ENCODE measurements at regions not wholly inside any gene's neighbourhood (a gene's known extent, or its start where the extent isn't known, plus 50 kb on each side); places are given as distances from the start of the nearest gene placed in this dataset.
"Not testable (repeated sequence)": the region's sequence is repeated elsewhere in the genome, so short reads cannot be mapped to it uniquely, and the experiment has no call there.

DNA sequence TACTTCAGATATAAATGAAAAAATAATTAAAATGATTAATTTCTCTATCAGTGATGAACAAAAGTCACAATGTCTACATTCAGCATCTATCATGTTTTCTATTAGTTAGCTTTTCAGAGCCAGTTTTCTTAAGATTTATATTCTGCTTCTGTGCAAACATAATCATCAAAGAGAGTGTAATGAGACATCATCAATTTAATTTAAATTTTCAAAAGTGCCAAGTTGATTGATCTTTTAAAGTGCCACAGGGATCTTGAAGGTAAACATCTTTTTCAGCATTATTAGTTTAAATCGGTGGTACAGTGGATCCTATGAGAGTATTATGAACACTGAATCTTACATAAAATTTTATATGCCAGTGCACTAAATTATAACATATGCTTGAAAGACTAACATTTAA, 1176.1 kb downstream of the PLA2G4A start:
- TF ChIP-seq, protein P1, sequence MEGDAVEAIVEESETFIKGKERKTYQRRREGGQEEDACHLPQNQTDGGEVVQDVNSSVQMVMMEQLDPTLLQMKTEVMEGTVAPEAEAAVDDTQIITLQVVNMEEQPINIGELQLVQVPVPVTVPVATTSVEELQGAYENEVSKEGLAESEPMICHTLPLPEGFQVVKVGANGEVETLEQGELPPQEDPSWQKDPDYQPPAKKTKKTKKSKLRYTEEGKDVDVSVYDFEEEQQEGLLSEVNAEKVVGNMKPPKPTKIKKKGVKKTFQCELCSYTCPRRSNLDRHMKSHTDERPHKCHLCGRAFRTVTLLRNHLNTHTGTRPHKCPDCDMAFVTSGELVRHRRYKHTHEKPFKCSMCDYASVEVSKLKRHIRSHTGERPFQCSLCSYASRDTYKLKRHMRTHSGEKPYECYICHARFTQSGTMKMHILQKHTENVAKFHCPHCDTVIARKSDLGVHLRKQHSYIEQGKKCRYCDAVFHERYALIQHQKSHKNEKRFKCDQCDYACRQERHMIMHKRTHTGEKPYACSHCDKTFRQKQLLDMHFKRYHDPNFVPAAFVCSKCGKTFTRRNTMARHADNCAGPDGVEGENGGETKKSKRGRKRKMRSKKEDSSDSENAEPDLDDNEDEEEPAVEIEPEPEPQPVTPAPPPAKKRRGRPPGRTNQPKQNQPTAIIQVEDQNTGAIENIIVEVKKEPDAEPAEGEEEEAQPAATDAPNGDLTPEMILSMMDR (IDR thresholded peaks at IDR 0.05; ENCODE audit: extremely low read depth, low read depth, low read length) = no peak
- no peaks in the 10 kb centered on the region for H3K27me3 ChIP-seq (ENCODE audit: insufficient read depth, low read length)
- no peaks in the 10 kb centered on the region for H4K20me1 ChIP-seq (ENCODE audit: insufficient read depth, low read length)
- no peak overlapping the region for H3K4me2 ChIP-seq (ENCODE audit: insufficient read depth, low read length)
- H3K4me1 ChIP-seq (ENCODE audit: insufficient read depth, low read length) = no peaks in the 10 kb centered on the region
- no peak overlapping the region for H2AFZ ChIP-seq (ENCODE audit: low read length)
- no peak overlapping the region for H3K4me3 ChIP-seq (ENCODE audit: insufficient read depth, low read length)
- H3K36me3 ChIP-seq (ENCODE audit: insufficient read depth, low read length) = no peaks in the 10 kb centered on the region
- DNase-seq (ENCODE audit: insufficient read length, low spot score, missing footprints) = no peak
- H3K27ac ChIP-seq (ENCODE audit: low read depth, low read length) = no peak overlapping the region
- H3K9me3 ChIP-seq (ENCODE audit: low read depth, low read length) = no peaks in the 10 kb centered on the region
- no peaks in the 10 kb centered on the region for H3K79me2 ChIP-seq (ENCODE audit: insufficient read depth, low read length)

DNA sequence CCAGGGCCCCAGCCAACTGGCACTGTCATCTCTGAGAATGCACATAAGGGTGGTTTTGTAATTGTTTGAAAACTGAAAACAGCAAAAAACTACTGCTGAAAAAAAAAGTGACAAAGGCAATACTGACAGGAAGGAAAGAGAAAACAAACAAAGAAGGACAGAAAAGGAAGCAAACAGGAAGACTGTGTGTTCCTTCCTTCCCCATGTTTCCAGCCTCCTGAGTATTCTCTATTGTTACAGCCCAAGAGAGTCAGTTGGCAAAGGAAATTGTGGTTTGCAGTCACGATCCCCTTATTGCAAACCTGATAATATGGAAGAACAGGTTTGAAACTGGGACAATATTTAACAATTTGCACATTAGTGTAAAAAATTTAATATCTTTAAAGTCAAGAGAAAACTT, 1177.6 kb downstream of the PLA2G4A start:
- H3K4me2 ChIP-seq (ENCODE audit: insufficient read depth, low read length) = no peak overlapping the region
- no peaks in the 10 kb centered on the region for H3K27me3 ChIP-seq (ENCODE audit: insufficient read depth, low read length)
- H4K20me1 ChIP-seq (ENCODE audit: insufficient read depth, low read length) = no peaks in the 10 kb centered on the region
- H2AFZ ChIP-seq (ENCODE audit: low read length) = no peak overlapping the region
- no peaks in the 10 kb centered on the region for H3K79me2 ChIP-seq (ENCODE audit: insufficient read depth, low read length)
- TF ChIP-seq, protein P1 (IDR thresholded peaks at IDR 0.05; ENCODE audit: extremely low read depth, low read depth, low read length) = no peak
- no peak for DNase-seq (ENCODE audit: insufficient read length, low spot score, missing footprints)
- no peaks in the 10 kb centered on the region for H3K36me3 ChIP-seq (ENCODE audit: insufficient read depth, low read length)
- H3K9me3 ChIP-seq (ENCODE audit: low read depth, low read length) = no peaks in the 10 kb centered on the region
- H3K27ac ChIP-seq (ENCODE audit: low read depth, low read length) = no peak overlapping the region
- H3K4me3 ChIP-seq (ENCODE audit: insufficient read depth, low read length) = no peak overlapping the region
- H3K4me1 ChIP-seq (ENCODE audit: insufficient read depth, low read length) = no peaks in the 10 kb centered on the region

DNA sequence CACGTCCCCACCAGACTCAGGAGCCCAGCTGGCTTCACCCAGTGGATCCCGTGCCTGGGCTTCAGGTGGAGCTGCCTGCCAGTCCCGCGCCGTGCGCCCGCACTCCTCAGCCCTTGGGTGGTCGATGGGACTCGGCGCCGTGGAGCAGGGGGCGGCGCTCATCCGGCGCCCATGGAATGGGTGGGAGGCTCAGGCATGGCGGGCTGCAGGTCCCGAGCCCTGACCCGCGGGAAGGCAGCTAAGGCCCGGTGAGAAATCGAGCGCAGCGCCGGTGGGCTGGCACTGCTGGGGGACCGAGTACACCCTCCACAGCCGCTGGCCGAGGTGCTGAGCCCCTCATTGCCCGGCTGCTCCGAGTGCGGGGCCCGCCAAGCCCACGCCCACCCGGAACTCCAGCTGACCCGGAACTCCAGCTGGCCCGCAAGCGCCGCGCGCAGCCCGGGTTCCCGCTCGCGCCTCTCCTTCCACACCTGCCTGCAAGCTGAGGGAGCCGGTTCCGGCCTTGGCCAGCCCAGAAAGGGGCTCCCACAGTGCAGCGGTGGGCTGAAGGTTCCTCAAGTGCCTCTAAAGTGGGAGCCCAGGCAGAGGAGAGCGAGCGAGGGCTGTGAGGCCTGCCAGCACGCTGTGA, 1184.6 kb downstream of the PLA2G4A start:
- not testable (repeated sequence) for H3K27ac ChIP-seq (ENCODE audit: low read depth, low read length); H3K9me3 ChIP-seq (ENCODE audit: low read depth, low read length); H3K4me2 ChIP-seq (ENCODE audit: insufficient read depth, low read length); H3K4me3 ChIP-seq (ENCODE audit: insufficient read depth, low read length); H3K36me3 ChIP-seq (ENCODE audit: insufficient read depth, low read length); H3K27me3 ChIP-seq (ENCODE audit: insufficient read depth, low read length); DNase-seq (ENCODE audit: insufficient read length, low spot score, missing footprints); H2AFZ ChIP-seq (ENCODE audit: low read length); H4K20me1 ChIP-seq (ENCODE audit: insufficient read depth, low read length); H3K4me1 ChIP-seq (ENCODE audit: insufficient read depth, low read length); H3K79me2 ChIP-seq (ENCODE audit: insufficient read depth, low read length)

DNA sequence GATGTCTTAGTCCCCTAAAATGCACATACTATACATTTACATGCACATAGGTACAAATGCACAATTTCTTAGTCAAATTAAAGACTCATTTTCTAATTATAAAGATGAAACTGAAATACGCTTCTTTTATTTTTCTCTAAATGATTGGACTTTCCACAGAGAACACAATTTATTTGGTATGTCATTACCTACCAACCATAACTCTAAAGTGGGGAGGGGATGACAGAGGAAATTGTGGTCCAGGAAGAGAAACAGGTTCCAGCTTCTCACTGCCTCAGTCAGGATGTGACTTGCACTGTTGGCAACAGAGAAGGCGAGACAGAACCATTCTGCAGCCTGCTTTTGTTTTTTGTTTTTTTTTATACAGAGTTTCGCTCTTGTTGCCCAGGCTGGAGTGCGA, 1189.2 kb downstream of the PLA2G4A start:
- no peaks in the 10 kb centered on the region for H3K36me3 ChIP-seq (ENCODE audit: insufficient read depth, low read length)
- no peaks in the 10 kb centered on the region for H3K27me3 ChIP-seq (ENCODE audit: insufficient read depth, low read length)
- no peak overlapping the region for H2AFZ ChIP-seq (ENCODE audit: low read length)
- H3K79me2 ChIP-seq (ENCODE audit: insufficient read depth, low read length) = no peaks in the 10 kb centered on the region
- H3K4me2 ChIP-seq (ENCODE audit: insufficient read depth, low read length) = no peak overlapping the region
- H3K9me3 ChIP-seq (ENCODE audit: low read depth, low read length) = no peaks in the 10 kb centered on the region
- no peaks in the 10 kb centered on the region for H3K4me1 ChIP-seq (ENCODE audit: insufficient read depth, low read length)
- TF ChIP-seq, protein P1 (IDR thresholded peaks at IDR 0.05; ENCODE audit: extremely low read depth, low read depth, low read length) = no peak
- H4K20me1 ChIP-seq (ENCODE audit: insufficient read depth, low read length) = no peaks in the 10 kb centered on the region
- no peak overlapping the region for H3K27ac ChIP-seq (ENCODE audit: low read depth, low read length)
- DNase-seq (ENCODE audit: insufficient read length, low spot score, missing footprints) = no peak
- no peak overlapping the region for H3K4me3 ChIP-seq (ENCODE audit: insufficient read depth, low read length)
